Fibroblast of villous mesenchyme (primary cell): ENCODE measurements at regions not wholly inside any gene's neighbourhood (a gene's known extent, or its start where the extent isn't known, plus 50 kb on each side); places are given as distances from the start of the nearest gene placed in this dataset.

Source experiments
- DNase-seq: peaks from one replicate; pipeline ENCODE4 v3.0.0-alpha.2; 2010; ENCODE audit warnings: low read depth
- H3K4me3 ChIP-seq: 2 replicates; pipeline ENCODE4 v1.5.1; 2011; ENCODE audit warnings: low read depth, mild to moderate bottlenecking, low read length
- CTCF ChIP-seq: IDR thresholded peaks from 2 replicates; pipeline ENCODE4 v1.5.1; 2012; ENCODE audit warnings: low read depth, mild to moderate bottlenecking, low read length; ENCODE audit not compliant: insufficient read depth

GRCh38 chr2:204282081-204282480 lies 263.2 kb upstream of the PARD3B start:
- DNase-seq, result no peak
- H3K4me3 ChIP-seq, result no peak overlapping the region
- no peak for TF ChIP-seq CTCF

- no peak for DNase-seq
- no peak for TF ChIP-seq CTCF
- no peak overlapping the region for H3K4me3 ChIP-seq
Observed at GRCh38 chr2:204282525-204282924, 262.8 kb upstream of the PARD3B start.

GRCh38 chr2:204289066-204289465 lies 256.2 kb upstream of the PARD3B start:
- no peak for TF ChIP-seq CTCF
- DNase-seq, result peak; percentile 14
- no peak overlapping the region for H3K4me3 ChIP-seq

DNA sequence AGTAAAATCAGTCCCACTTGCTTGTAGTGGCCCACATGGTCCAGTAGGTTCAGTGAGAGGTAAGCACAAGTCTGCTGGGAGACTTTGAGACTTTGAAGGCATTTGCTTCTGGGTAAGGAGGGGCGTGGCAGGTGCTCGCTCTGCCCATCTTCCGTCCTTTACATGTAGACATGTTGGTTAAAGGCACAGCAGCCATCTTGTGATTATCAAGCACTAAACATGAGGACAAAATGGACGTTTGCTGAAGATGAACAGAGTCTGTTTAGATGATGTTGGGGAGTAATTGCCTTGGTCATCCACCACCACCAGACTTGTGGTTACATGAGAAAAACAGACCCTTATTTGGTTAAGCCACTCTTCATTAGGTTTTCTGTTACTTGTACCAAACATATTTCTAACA lies 252.8 kb upstream of the PARD3B start:
- H3K4me3 ChIP-seq, result no peak overlapping the region
- no peak for TF ChIP-seq CTCF
- DNase-seq, result no peak

DNA sequence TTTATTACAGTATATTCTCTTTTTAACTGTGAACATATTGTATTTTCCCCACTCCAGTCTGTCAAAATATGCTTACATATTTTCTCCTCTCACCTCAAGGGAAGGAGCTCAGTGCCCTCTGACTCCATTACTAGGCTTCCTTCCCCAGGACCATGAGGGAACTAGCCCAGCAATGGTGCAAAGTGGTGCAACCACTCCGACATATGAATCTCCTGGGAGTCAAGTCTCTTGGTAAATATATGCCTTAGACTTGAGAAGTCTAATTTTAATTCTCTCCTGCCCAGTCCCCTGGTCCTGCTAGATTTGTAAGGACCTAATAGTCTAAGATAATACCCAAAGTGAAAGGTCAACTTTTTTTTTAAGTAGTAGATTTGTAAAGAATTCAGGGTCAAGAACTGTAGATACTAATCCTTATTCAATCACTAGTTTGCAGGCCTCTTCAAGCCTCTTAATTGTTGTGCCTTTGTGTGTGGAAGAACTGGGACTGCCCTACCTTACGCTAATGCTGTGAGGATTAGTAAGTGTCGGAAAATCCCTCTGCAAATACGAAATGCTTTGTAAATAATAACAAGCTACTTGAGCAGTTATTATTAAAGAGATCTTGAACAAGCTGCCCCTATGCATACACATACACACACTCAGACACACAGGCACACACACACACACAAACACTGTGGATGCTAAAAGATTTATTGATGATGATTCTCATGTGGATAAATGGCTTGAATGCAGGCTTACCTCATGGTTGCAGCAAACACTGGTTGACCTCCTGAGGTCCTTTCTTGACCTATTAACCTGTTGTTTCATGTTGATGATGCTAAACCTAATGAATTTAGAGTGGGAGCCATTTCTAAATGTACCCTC lies 251.2 kb upstream of the PARD3B start:
- no peak overlapping the region for H3K4me3 ChIP-seq
- no peak for TF ChIP-seq CTCF

GRCh38 chr2:204298404-204298803 lies 246.9 kb upstream of the PARD3B start:
- H3K4me3 ChIP-seq, result no peak overlapping the region
- DNase-seq, result no peak
- no peak for TF ChIP-seq CTCF

More for the DNA sequence above, 251.2 kb upstream of the PARD3B start:
- no peak for DNase-seq

- no peak overlapping the region for H3K4me3 ChIP-seq
- no peak for DNase-seq
- no peak for TF ChIP-seq CTCF
Observed at GRCh38 chr2:204299766-204300165, 245.5 kb upstream of the PARD3B start.
